Sigmoid colon (tissue), 4 donors: ENCODE measurements at regions not wholly inside any gene's neighbourhood (a gene's known extent, or its start where the extent isn't known, plus 50 kb on each side); places are given as distances from the start of the nearest gene placed in this dataset.

Experiments used
- CTCF ChIP-seq, 4 experiments: fragments of 450-650 bp in 3 of 4; fragments of 200-600 bp in 1 of 4; IDR thresholded peaks; one replicate each; pipeline ENCODE4 v1.5.1; 2016 to 2019; ENCODE audit warnings: antibody characterized with exemption in 4 of 4, mild to moderate bottlenecking in 3 of 4, moderate library complexity in 2 of 4
- EP300 ChIP-seq, 4 donors: sonication (generic); formaldehyde crosslinking; IDR thresholded peaks; one replicate each; pipeline ENCODE4 v1.6.1; 2017; ENCODE audit warnings: antibody characterized with exemption in 4 of 4
- POLR2A ChIP-seq, 2 donors: fragments of 450-650 bp; IDR thresholded peaks; one replicate each; pipeline ENCODE4 v1.6.1; 2016; ENCODE audit warnings: antibody characterized with exemption in 2 of 2, mild to moderate bottlenecking in 2 of 2, moderate library complexity in 2 of 2

GRCh38 chr6:128659878-128660622 is 139.7 kb upstream of the PTPRK start:
- TF ChIP-seq EP300 (IDR thresholded peaks at IDR 0.05): no peak
- TF ChIP-seq POLR2A (IDR thresholded peaks at IDR 0.05): no peak
- TF ChIP-seq CTCF (IDR thresholded peaks at IDR 0.05): no peak
